GM18502 (cell line): ENCODE measurements at regions not wholly inside any gene's neighbourhood (a gene's known extent, or its start where the extent isn't known, plus 50 kb on each side); places are given as distances from the start of the nearest gene placed in this dataset.

Source experiments
- ATAC-seq: cut with Tn5 transposase; IDR thresholded peaks from one replicate; pipeline ENCODE4 v1.9.1; 2021; ENCODE audit warnings: mild to moderate bottlenecking; ENCODE audit not compliant: unreplicated experiment, poor library complexity

DNA sequence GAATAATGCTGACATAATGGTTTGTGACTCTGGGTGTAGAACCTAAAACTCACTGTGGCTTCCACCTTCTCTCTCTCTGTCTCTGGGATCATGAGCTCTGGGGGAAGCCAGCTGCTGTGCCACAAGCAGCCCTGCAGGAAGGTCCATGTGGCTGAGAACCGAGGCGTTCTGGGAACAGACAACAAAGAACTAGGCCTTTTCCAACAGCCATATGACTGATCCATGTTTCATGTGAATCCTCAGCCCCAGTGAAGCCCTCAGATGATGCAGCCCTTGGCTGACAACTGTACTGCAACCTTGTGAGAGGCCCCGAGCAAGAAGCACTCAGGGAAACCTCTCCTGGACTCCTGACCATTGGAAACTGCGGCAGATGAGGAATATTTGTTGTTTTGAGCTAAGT lies 56.6 kb downstream of the HLA-G start:
- ATAC-seq: no peak

DNA sequence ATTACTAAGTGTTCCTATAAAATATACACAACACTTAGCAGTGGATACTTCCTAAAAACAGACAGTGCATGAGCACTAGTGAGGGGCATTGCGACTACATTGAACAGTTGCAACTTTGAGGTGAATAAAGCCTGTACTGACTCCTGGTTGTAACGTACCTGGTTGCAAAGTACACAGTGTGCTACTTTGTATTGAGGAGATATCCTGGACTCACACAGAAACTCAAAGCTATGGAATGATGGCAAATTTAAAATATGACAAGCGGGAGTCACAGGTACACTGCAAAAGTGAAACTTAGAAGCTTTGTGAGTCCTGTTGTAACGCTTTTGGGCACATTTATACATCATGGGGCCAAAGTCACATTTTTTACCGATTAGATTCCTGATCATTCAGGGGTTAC lies 55.6 kb upstream of the HLA-A start:
- no peak for ATAC-seq

DNA sequence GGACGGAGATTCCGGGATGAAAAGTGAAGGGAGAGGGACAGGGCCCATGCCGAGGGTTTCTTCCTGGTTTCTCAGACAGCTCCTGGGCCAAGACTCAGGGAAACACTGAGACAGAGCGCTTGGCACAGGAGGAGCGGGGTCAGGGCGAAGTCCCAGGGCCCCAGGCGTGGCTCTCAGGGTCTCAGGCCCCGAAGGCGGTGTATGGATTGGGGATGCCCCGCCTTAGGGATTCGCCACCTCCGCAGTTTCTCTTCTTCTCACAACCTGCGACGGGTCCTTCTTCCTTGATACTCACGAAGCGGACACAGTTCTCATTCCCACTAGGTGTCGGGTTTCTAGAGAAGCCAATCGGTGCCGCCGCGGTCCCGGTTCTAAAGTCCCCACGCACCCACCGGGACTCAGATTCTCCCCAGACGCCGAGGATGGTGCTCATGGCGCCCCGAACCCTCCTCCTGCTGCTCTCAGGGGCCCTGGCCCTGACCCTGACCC lies 55.0 kb upstream of the HLA-A start:
- peak; percentile 25 for ATAC-seq

DNA sequence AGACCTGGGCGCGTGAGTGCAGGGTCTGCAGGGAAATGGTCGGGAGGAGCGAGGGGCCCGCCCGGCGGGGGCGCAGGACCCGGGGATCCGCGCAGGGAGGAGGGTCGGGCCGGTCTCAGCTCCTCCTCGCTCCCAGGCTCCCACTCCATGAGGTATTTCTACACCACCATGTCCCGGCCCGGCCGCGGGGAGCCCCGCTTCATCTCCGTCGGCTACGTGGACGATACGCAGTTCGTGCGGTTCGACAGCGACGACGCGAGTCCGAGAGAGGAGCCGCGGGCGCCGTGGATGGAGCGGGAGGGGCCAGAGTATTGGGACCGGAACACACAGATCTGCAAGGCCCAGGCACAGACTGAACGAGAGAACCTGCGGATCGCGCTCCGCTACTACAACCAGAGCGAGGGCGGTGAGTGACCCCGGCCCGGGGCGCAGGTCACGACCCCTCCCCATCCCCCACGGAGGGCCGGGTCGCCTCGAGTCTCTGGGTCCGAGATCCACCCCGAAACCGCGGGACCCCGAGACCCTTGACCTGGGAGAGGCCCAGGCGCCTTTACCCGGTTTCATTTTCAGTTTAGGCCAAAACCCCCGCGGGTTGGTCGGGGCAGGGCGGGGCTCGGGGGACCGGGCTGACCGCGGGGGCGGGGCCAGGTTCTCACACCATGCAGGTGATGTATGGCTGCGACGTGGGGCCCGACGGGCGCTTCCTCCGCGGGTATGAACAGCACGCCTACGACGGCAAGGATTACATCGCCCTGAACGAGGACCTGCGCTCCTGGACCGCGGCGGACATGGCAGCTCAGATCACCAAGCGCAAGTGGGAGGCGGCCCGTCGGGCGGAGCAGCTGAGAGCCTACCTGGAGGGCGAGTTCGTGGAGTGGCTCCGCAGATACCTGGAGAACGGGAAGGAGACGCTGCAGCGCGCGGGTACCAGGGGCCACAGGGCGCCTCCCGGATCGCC lies 54.2 kb upstream of the HLA-A start:
- ATAC-seq: peak; percentile 75
